ENCODE measurements at regions not wholly inside any gene's neighbourhood (a gene's known extent, or its start where the extent isn't known, plus 50 kb on each side); places are given as distances from the start of the nearest gene placed in this dataset.
"Not testable (repeated sequence)": the region's sequence is repeated elsewhere in the genome, so short reads cannot be mapped to it uniquely, and the experiment has no call there.

GRCh38 chr11:13782390-13783075, 114.1 kb downstream of the FAR1 start:
- no peak for DNase-seq

- DNase-seq, result no peak
These were observed 116.0 kb downstream of the FAR1 start for GRCh38 chr11:13784441-13784840.

GRCh38 chr11:13784855-13785254, 116.4 kb downstream of the FAR1 start:
- no peak for DNase-seq

- no peak for DNase-seq
These were observed 118.2 kb downstream of the FAR1 start for GRCh38 chr11:13786688-13787087.

GRCh38 chr11:13797616-13798015, 129.1 kb downstream of the FAR1 start:
- DNase-seq, result not testable (repeated sequence)

GRCh38 chr11:13800901-13801300, 132.4 kb downstream of the FAR1 start:
- no peak for DNase-seq

GRCh38 chr11:13818325-13818724, 144.2 kb upstream of the SPON1 start:
- no peak for DNase-seq

GRCh38 chr11:13826505-13827278, 135.8 kb upstream of the SPON1 start:
- no peak for DNase-seq

GRCh38 chr11:13831696-13832095, 130.8 kb upstream of the SPON1 start:
- no peak for DNase-seq

- DNase-seq, result no peak
These were observed 128.1 kb upstream of the SPON1 start for GRCh38 chr11:13834463-13834862.

GRCh38 chr11:13836666-13837065, 125.9 kb upstream of the SPON1 start:
- no peak for DNase-seq

- DNase-seq, result no peak
These were observed 125.2 kb upstream of the SPON1 start for GRCh38 chr11:13837286-13837685.

GRCh38 chr11:13841393-13841792, 121.1 kb upstream of the SPON1 start:
- no peak for DNase-seq

GRCh38 chr11:13848031-13848430, 114.5 kb upstream of the SPON1 start:
- no peak for DNase-seq

- DNase-seq, result no peak
These were observed 112.1 kb upstream of the SPON1 start for GRCh38 chr11:13850231-13851005.

- no peak for DNase-seq
These were observed 110.8 kb upstream of the SPON1 start for GRCh38 chr11:13851691-13852090.

- no peak for DNase-seq
These were observed 110.0 kb upstream of the SPON1 start for GRCh38 chr11:13852481-13852880.

- DNase-seq, result no peak
These were observed 104.7 kb upstream of the SPON1 start for GRCh38 chr11:13857828-13858227.

- peak; percentile 36 to 40 for DNase-seq
These were observed 102.6 kb upstream of the SPON1 start for GRCh38 chr11:13859892-13860291.

GRCh38 chr11:13861411-13861810, 101.1 kb upstream of the SPON1 start:
- peak in 1 of 2 donors; percentile 8 for DNase-seq

- no peak for DNase-seq
These were observed 99.6 kb upstream of the SPON1 start for GRCh38 chr11:13862845-13863392.

- peak; percentile 52 to 73 for DNase-seq
These were observed 93.7 kb upstream of the SPON1 start for GRCh38 chr11:13868710-13869397.

GRCh38 chr11:13869398-13869886, 93.1 kb upstream of the SPON1 start:
- DNase-seq, result no peak

All from CD4-positive, alpha-beta T cell treated with Interleukin-1 beta for 1 hour (primary cell).